ENCODE measurements at regions not wholly inside any gene's neighbourhood (a gene's known extent, or its start where the extent isn't known, plus 50 kb on each side); places are given as distances from the start of the nearest gene placed in this dataset.

GRCh38 chr1:221381910-221382623, 359.8 kb downstream of the DUSP10 start:
- FAIRE-seq = no peak

- FAIRE-seq = no peak
Observed at GRCh38 chr1:221392453-221392852, 349.4 kb downstream of the DUSP10 start.

GRCh38 chr1:221394011-221394544, 347.8 kb downstream of the DUSP10 start:
- FAIRE-seq = no peak

GRCh38 chr1:221396526-221396925, 345.4 kb downstream of the DUSP10 start:
- FAIRE-seq = no peak

GRCh38 chr1:221397141-221397540, 344.7 kb downstream of the DUSP10 start:
- no peak for FAIRE-seq

GRCh38 chr1:221397606-221398005, 344.3 kb downstream of the DUSP10 start:
- FAIRE-seq = no peak

- FAIRE-seq = no peak
Observed at GRCh38 chr1:221405146-221405545, 336.7 kb downstream of the DUSP10 start.

GRCh38 chr1:221408117-221408803, 333.6 kb downstream of the DUSP10 start:
- FAIRE-seq = no peak

- no peak for FAIRE-seq
Observed at GRCh38 chr1:221411283-221411682, 330.6 kb downstream of the DUSP10 start.

GRCh38 chr1:221414772-221415539, 326.9 kb downstream of the DUSP10 start:
- no peak for FAIRE-seq

- no peak for FAIRE-seq
Observed at GRCh38 chr1:221415651-221416050, 326.2 kb downstream of the DUSP10 start.

GRCh38 chr1:221416142-221416541, 325.7 kb downstream of the DUSP10 start:
- no peak for FAIRE-seq

- no peak for FAIRE-seq
Observed at GRCh38 chr1:221416723-221417122, 325.2 kb downstream of the DUSP10 start.

- FAIRE-seq = no peak
Observed at GRCh38 chr1:221418346-221418745, 323.5 kb downstream of the DUSP10 start.

- FAIRE-seq = no peak
Observed at GRCh38 chr1:221419513-221420095, 322.3 kb downstream of the DUSP10 start.

- no peak for FAIRE-seq
Observed at GRCh38 chr1:221429264-221429663, 312.6 kb downstream of the DUSP10 start.

- no peak for FAIRE-seq
Observed at GRCh38 chr1:221430152-221430960, 311.5 kb downstream of the DUSP10 start.

GRCh38 chr1:221431068-221431651, 310.7 kb downstream of the DUSP10 start:
- no peak for FAIRE-seq

- FAIRE-seq = no peak
Observed at GRCh38 chr1:221431961-221432360, 309.9 kb downstream of the DUSP10 start.

- peak; percentile 88 for FAIRE-seq
Observed at GRCh38 chr1:221435504-221435904, 306.4 kb downstream of the DUSP10 start.

- no peak for FAIRE-seq
Observed at GRCh38 chr1:221437171-221437570, 304.7 kb downstream of the DUSP10 start.

GRCh38 chr1:221437926-221438325, 304.0 kb downstream of the DUSP10 start:
- no peak for FAIRE-seq
